PC-9 (cell line): ENCODE measurements at regions not wholly inside any gene's neighbourhood (a gene's known extent, or its start where the extent isn't known, plus 50 kb on each side); places are given as distances from the start of the nearest gene placed in this dataset.

ENCODE experiments used
- BruUV-seq: library from RNA; stranded (reverse); fragments of 400-500 nt; replicated peaks from 2 replicates; lab custom pipeline; 2021; lab: Mats Ljungman, UMichigan
- CTCF ChIA-PET: fragments of 300-600 bp; sonication (Branson Sonifier 250); formaldehyde crosslinking; loops from one replicate; lab custom pipeline; 2022; ENCODE audit warnings: antibody characterized with exemption; lab: Charles Lee
- POLR2A ChIA-PET: fragments of 300-600 bp; sonication (Branson Sonifier 250); formaldehyde crosslinking; loops from one replicate; lab custom pipeline; 2022; ENCODE audit warnings: antibody characterized with exemption; ENCODE audit not compliant: unreplicated experiment; lab: Charles Lee
- DNase-seq, 2 experiments: peaks; one replicate each; pipeline versions ENCODE4 v3.0.0 to v3.0.0-alpha.2; 2015 to 2022; ENCODE audit warnings: mixed read lengths in 1 of 2
- H2AFZ ChIP-seq: fragments of 200-600 bp; sonication (generic); 2 replicates; pipeline ENCODE4 v1.8.1; 2017; ENCODE audit warnings: antibody characterized with exemption
- H3F3A ChIP-seq: fragments of 200-600 bp; sonication (generic); 2 replicates; pipeline ENCODE4 v1.8.1; 2017; ENCODE audit warnings: antibody characterized with exemption, mild to moderate bottlenecking, low read depth; ENCODE audit not compliant: insufficient read depth
- H3K27ac ChIP-seq: fragments of 200-600 bp; sonication (generic); 2 replicates; pipeline ENCODE4 v1.6.1; 2016; ENCODE audit warnings: mixed run types
- H3K27me3 ChIP-seq: fragments of 200-600 bp; sonication (generic); 2 replicates; pipeline ENCODE4 v1.6.1; 2016; ENCODE audit warnings: low read depth, mixed run types; ENCODE audit not compliant: insufficient read depth
- H3K36me3 ChIP-seq: fragments of 200-600 bp; sonication (generic); 2 replicates; pipeline ENCODE4 v1.6.1; 2016; ENCODE audit warnings: low read depth, mixed run types
- H3K4me1 ChIP-seq: fragments of 200-600 bp; sonication (generic); replicated peaks from 2 replicates; pipeline ENCODE4 v1.6.1; 2016; ENCODE audit warnings: mixed run types; ENCODE audit not compliant: insufficient read depth
- H3K4me2 ChIP-seq: fragments of 200-600 bp; sonication (generic); 2 replicates; pipeline ENCODE4 v1.6.1; 2017; ENCODE audit warnings: mixed run types
- H3K4me3 ChIP-seq: fragments of 200-600 bp; sonication (generic); 2 replicates; pipeline ENCODE4 v1.6.1; 2016; ENCODE audit warnings: mixed run types
- H3K79me2 ChIP-seq: fragments of 200-600 bp; sonication (generic); 2 replicates; pipeline ENCODE4 v1.6.1; 2017; ENCODE audit warnings: low read depth, mixed run types
- H3K9me2 ChIP-seq: fragments of 200-600 bp; sonication (generic); 2 replicates; pipeline ENCODE4 v1.8.1; 2017; ENCODE audit warnings: mild to moderate bottlenecking; ENCODE audit not compliant: insufficient read depth
- H3K9me3 ChIP-seq: fragments of 200-600 bp; sonication (generic); 2 replicates; pipeline ENCODE4 v1.8.1; 2016; ENCODE audit warnings: low read depth; ENCODE audit not compliant: insufficient read depth
- H4K20me1 ChIP-seq: fragments of 200-600 bp; sonication (generic); 2 replicates; pipeline ENCODE4 v1.8.1; 2017; ENCODE audit not compliant: insufficient read depth
- CTCF ChIP-seq: fragments of 200-600 bp; sonication (generic); conservative IDR thresholded peaks from 2 replicates; pipeline ENCODE4 v1.6.1; 2017; ENCODE audit warnings: mixed run types, antibody characterized with exemption, mild to moderate bottlenecking, moderate library complexity
- EZH2 ChIP-seq: fragments of 200-600 bp; sonication (generic); IDR thresholded peaks from 2 replicates; pipeline ENCODE4 v1.8.0; 2017; ENCODE audit warnings: antibody characterized with exemption, low read depth
- intact Hi-C: fragments of 100-400 bp; cut with micrococcal nuclease; formaldehyde crosslinking; loops from one replicate; pipeline ENCODE4 v1.10.0; 2022; ENCODE audit not compliant: unreplicated experiment

GRCh38 chr2:7899923-7900322 lies 781.9 kb upstream of the ID2 start:
- intact Hi-C loops, result no loop called here
- no peaks in the 10 kb centered on the region for H3K4me1 ChIP-seq
- H2AFZ ChIP-seq, result no peak overlapping the region; the same call in 1 of the 2 replicates
- H3K9me2 ChIP-seq, result no peaks in the 10 kb centered on the region
- no peaks in the 10 kb centered on the region for H3K79me2 ChIP-seq
- no peaks in the 10 kb centered on the region for H4K20me1 ChIP-seq
- H3K27ac ChIP-seq, result no peak overlapping the region
- TF ChIP-seq EZH2 (no peak), CTCF (no peak)
- CTCF ChIA-PET, result no interaction called here
- H3K27me3 ChIP-seq, result peaks cover 14% of the 10 kb centered on the region; the same call in 1 of the 2 replicates
- no peaks in the 10 kb centered on the region for H3K36me3 ChIP-seq
- no TSS peak for BruUV-seq
- no peaks in the 10 kb centered on the region for H3F3A ChIP-seq
- no peak overlapping the region for H3K4me3 ChIP-seq
- DNase-seq, result no peak
- no peaks in the 10 kb centered on the region for H3K9me3 ChIP-seq
- H3K4me2 ChIP-seq, result no peak overlapping the region
- POLR2A ChIA-PET, result no interaction called here

GRCh38 chr2:7900593-7900992 lies 781.3 kb upstream of the ID2 start:
- ChIA-PET CTCF (no interaction called here), POLR2A (no interaction called here)

DNA sequence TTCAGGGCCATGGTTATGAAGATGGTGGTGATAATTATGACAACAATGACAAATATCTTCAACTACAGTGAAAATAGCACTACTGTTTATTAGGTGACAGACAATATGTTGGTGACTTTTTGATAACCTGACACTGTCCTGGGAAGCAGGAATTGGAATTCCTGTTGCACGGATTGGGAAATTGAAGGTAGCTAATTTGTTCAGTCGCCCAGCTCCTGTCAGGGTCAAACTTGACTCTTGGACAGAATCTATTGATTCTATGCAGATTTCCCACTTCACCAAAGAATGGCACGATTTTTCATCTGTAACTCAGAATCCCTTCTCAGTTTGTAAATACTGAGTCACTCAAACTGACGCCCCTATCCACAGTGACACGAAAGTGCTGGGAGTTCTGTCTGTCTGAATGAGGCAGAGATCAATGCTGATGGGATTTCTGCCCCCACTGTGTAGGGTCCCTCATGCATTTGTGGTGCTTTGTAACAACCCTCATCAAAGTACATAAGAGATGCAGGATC lies 779.5 kb upstream of the ID2 start:
- ChIA-PET POLR2A (no interaction called here), CTCF (no interaction called here)
- Histone ChIP-seq H3K4me1 (no peaks in the 10 kb centered on the region), H3K9me3 (no peaks in the 10 kb centered on the region), H3K36me3 (no peaks in the 10 kb centered on the region), H3K27ac (no peak overlapping the region), H3K27me3 (peaks cover 26% of the 10 kb centered on the region; the same call in 1 of the 2 replicates), H2AFZ (no peak overlapping the region), H3K4me3 (no peak overlapping the region), H4K20me1 (no peaks in the 10 kb centered on the region), H3F3A (no peaks in the 10 kb centered on the region), H3K79me2 (no peaks in the 10 kb centered on the region), H3K9me2 (no peaks in the 10 kb centered on the region), H3K4me2 (no peak overlapping the region)
- DNase-seq, result no peak
- no TSS peak for BruUV-seq
- intact Hi-C loops, result no loop called here
- TF ChIP-seq EZH2 (no peak), CTCF (no peak)

More at GRCh38 chr2:7900593-7900992, 781.3 kb upstream of the ID2 start:
- TF ChIP-seq CTCF (no peak), EZH2 (no peak)
- H3K27ac ChIP-seq, result no peak overlapping the region
- BruUV-seq, result no TSS peak
- DNase-seq, result no peak
- intact Hi-C loops, result no loop called here
- H2AFZ ChIP-seq, result no peak overlapping the region
- no peaks in the 10 kb centered on the region for H3K9me2 ChIP-seq
- no peaks in the 10 kb centered on the region for H3F3A ChIP-seq
- no peaks in the 10 kb centered on the region for H4K20me1 ChIP-seq
- no peaks in the 10 kb centered on the region for H3K4me1 ChIP-seq
- peaks cover 21% of the 10 kb centered on the region; the same call in 1 of the 2 replicates for H3K27me3 ChIP-seq
- H3K4me2 ChIP-seq, result no peak overlapping the region
- H3K4me3 ChIP-seq, result no peak overlapping the region
- no peaks in the 10 kb centered on the region for H3K79me2 ChIP-seq
- no peaks in the 10 kb centered on the region for H3K36me3 ChIP-seq
- no peaks in the 10 kb centered on the region for H3K9me3 ChIP-seq
